ENCODE measurements at regions not wholly inside any gene's neighbourhood (a gene's known extent, or its start where the extent isn't known, plus 50 kb on each side); places are given as distances from the start of the nearest gene placed in this dataset.

DNA sequence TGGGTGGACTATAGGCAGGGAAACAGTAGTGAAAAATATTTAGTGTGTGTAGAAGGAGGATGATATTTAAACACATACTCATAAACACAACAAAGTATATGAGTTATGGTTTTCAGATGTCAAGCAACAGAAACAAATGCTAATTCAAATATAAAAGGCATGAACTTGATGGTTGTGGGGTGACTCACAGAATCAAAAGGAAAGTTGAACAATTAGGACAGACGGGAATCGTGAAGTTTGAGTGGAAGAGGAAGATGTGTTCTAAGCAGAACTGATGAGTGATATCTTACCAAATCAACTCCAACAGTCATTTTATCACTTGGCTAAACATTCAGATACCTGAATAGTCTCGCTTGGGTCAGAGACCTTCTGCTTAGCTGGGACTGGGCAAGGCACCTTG, 53.6 kb upstream of the ITGA6 start:
- ATAC-seq (no peak), DNase-seq (no peak)
- no peak overlapping the region for H3K4me3 Mint-ChIP-seq
- peaks cover 25% of the 10 kb centered on the region for H3K27me3 Mint-ChIP-seq
- H3K27ac Mint-ChIP-seq = no peak overlapping the region
- CTCF ChIA-PET = no interaction called here
- no peaks in the 10 kb centered on the region for H3K4me1 Mint-ChIP-seq
- H3K36me3 Mint-ChIP-seq = no peaks in the 10 kb centered on the region
- no peaks in the 10 kb centered on the region for H3K9me3 Mint-ChIP-seq (ENCODE audit: low read depth)

GRCh38 chr2:172374318-172375240, 52.8 kb upstream of the ITGA6 start:
- CTCF ChIA-PET = no interaction called here
- Mint-ChIP-seq H3K4me1 (no peaks in the 10 kb centered on the region), H3K27ac (no peak overlapping the region), H3K4me3 (no peak overlapping the region), H3K9me3 (ENCODE audit: low read depth) (peaks cover 4% of the 10 kb centered on the region), H3K27me3 (peaks cover 25% of the 10 kb centered on the region), H3K36me3 (no peaks in the 10 kb centered on the region)
- ATAC-seq (no peak), DNase-seq (no peak)

GRCh38 chr2:172375251-172375650, 52.1 kb upstream of the ITGA6 start:
- Mint-ChIP-seq H3K27me3 (peaks cover 25% of the 10 kb centered on the region), H3K36me3 (no peaks in the 10 kb centered on the region), H3K4me1 (no peaks in the 10 kb centered on the region), H3K27ac (no peak overlapping the region), H3K4me3 (no peak overlapping the region), H3K9me3 (ENCODE audit: low read depth) (peaks cover 5% of the 10 kb centered on the region)
- ATAC-seq = no peak
- CTCF ChIA-PET = no interaction called here
- DNase-seq = no peak

GRCh38 chr2:172376016-172376415, 51.4 kb upstream of the ITGA6 start:
- Mint-ChIP-seq H3K27ac (no peak overlapping the region), H3K36me3 (no peaks in the 10 kb centered on the region), H3K27me3 (peaks cover 22% of the 10 kb centered on the region), H3K4me1 (no peaks in the 10 kb centered on the region), H3K4me3 (no peak overlapping the region), H3K9me3 (ENCODE audit: low read depth) (peaks cover 5% of the 10 kb centered on the region)
- CTCF ChIA-PET = no interaction called here
- ATAC-seq (no peak), DNase-seq (no peak)

- peaks cover 5% of the 10 kb centered on the region for H3K9me3 Mint-ChIP-seq (ENCODE audit: low read depth)
- CTCF ChIA-PET = no interaction called here
- no peak overlapping the region for H3K4me3 Mint-ChIP-seq
These were observed 50.8 kb upstream of the ITGA6 start for GRCh38 chr2:172376505-172377125.

GRCh38 chr2:172377408-172377807, 50.0 kb upstream of the ITGA6 start:
- DNase-seq (no peak), ATAC-seq (no peak)
- peaks cover 18% of the 10 kb centered on the region for H3K27me3 Mint-ChIP-seq
- H3K4me3 Mint-ChIP-seq = no peak overlapping the region
- H3K4me1 Mint-ChIP-seq = no peaks in the 10 kb centered on the region
- no peaks in the 10 kb centered on the region for H3K36me3 Mint-ChIP-seq
- peaks cover 5% of the 10 kb centered on the region for H3K9me3 Mint-ChIP-seq (ENCODE audit: low read depth)
- no peak overlapping the region for H3K27ac Mint-ChIP-seq
- CTCF ChIA-PET = interaction anchor here (1.7 kb wide), 1 partner anchor 11 kb away, joined by 4 read pairs; no protein-coding TSS in a partner anchor

More at GRCh38 chr2:172376505-172377125, 50.8 kb upstream of the ITGA6 start:
- Mint-ChIP-seq H3K36me3 (no peaks in the 10 kb centered on the region), H3K27me3 (peaks cover 19% of the 10 kb centered on the region), H3K27ac (no peak overlapping the region), H3K4me1 (no peaks in the 10 kb centered on the region)
- ATAC-seq (no peak), DNase-seq (no peak)
